H9 (cell line): ENCODE measurements at regions not wholly inside any gene's neighbourhood (a gene's known extent, or its start where the extent isn't known, plus 50 kb on each side); places are given as distances from the start of the nearest gene placed in this dataset.

Source experiments
- DNase-seq: peaks from one replicate; pipeline ENCODE4 v3.0.0-alpha.2; 2017
- H2AFZ ChIP-seq: one replicate; pipeline ENCODE4 v1.6.1; 2013; ENCODE audit warnings: mild to moderate bottlenecking, low read length, control low read depth, moderate library complexity
- H2AK5ac ChIP-seq: 2 replicates; pipeline ENCODE4 v1.6.1; 2013; ENCODE audit warnings: low read length, control low read depth, mixed read lengths; ENCODE audit not compliant: insufficient read length
- H2BK120ac ChIP-seq: one replicate; pipeline ENCODE4 v1.6.1; 2013; ENCODE audit warnings: low read depth, mild to moderate bottlenecking, low read length, control low read depth, inconsistent platforms; ENCODE audit not compliant: poor library complexity, severe bottlenecking
- H2BK12ac ChIP-seq: 2 replicates; pipeline ENCODE4 v1.6.1; 2013; ENCODE audit warnings: low read length, control low read depth, mixed read lengths, low read depth; ENCODE audit not compliant: insufficient read length
- H2BK15ac ChIP-seq: 2 replicates; pipeline ENCODE4 v1.6.1; 2013; ENCODE audit warnings: low read depth, low read length, control low read depth
- H2BK20ac ChIP-seq: one replicate; pipeline ENCODE4 v1.6.1; 2013; ENCODE audit warnings: low read depth, mild to moderate bottlenecking, low read length, control low read depth, inconsistent platforms; ENCODE audit not compliant: poor library complexity, severe bottlenecking
- H2BK5ac ChIP-seq: 2 replicates; pipeline ENCODE4 v1.6.1; 2013; ENCODE audit warnings: low read length, control low read depth, mixed read lengths; ENCODE audit not compliant: insufficient read length
- H3K14ac ChIP-seq: 2 replicates; pipeline ENCODE4 v1.6.1; 2013; ENCODE audit warnings: low read length, control low read depth; ENCODE audit not compliant: insufficient read depth
- H3K18ac ChIP-seq: 2 replicates; pipeline ENCODE4 v1.6.1; 2013; ENCODE audit warnings: low read depth, mild to moderate bottlenecking, mixed read lengths, low read length, control low read depth; ENCODE audit not compliant: insufficient read length
- H3K23ac ChIP-seq: 2 replicates; pipeline ENCODE4 v1.6.1; 2013; ENCODE audit warnings: low read length, control low read depth, mixed read lengths, low read depth; ENCODE audit not compliant: insufficient read length
- H3K23me2 ChIP-seq: 2 replicates; pipeline ENCODE4 v1.6.1; 2013; ENCODE audit warnings: low read depth, mild to moderate bottlenecking, mixed read lengths, low read length, control low read depth; ENCODE audit not compliant: insufficient read length, poor library complexity, severe bottlenecking
- H3K27ac ChIP-seq: 2 replicates; pipeline ENCODE4 v1.5.1; 2013; ENCODE audit warnings: low read length, control low read depth, mixed read lengths, low read depth; ENCODE audit not compliant: insufficient read length
- H3K27me3 ChIP-seq: 2 replicates; pipeline ENCODE4 v1.6.1; 2013; ENCODE audit warnings: low read length, control low read depth, inconsistent platforms; ENCODE audit not compliant: insufficient read depth
- H3K4ac ChIP-seq: 2 replicates; pipeline ENCODE4 v1.6.1; 2013; ENCODE audit warnings: low read depth, mild to moderate bottlenecking, control low read depth, inconsistent platforms, low read length, moderate library complexity
- H3K4me1 ChIP-seq: 2 replicates; pipeline ENCODE4 v1.6.1; 2013; ENCODE audit warnings: low read length, control low read depth, inconsistent platforms; ENCODE audit not compliant: insufficient read depth
- H3K4me2 ChIP-seq: 2 replicates; pipeline ENCODE4 v1.6.1; 2013; ENCODE audit warnings: low read length, control low read depth, mixed read lengths; ENCODE audit not compliant: insufficient read length, insufficient read depth
- H3K56ac ChIP-seq: 2 replicates; pipeline ENCODE4 v1.6.1; 2013; ENCODE audit warnings: low read depth, mild to moderate bottlenecking, mixed read lengths, low read length, control low read depth; ENCODE audit not compliant: insufficient read length
- H3K79me1 ChIP-seq: 2 replicates; pipeline ENCODE4 v1.6.1; 2013; ENCODE audit warnings: low read depth, mild to moderate bottlenecking, moderate library complexity, low read length, control low read depth, inconsistent platforms; ENCODE audit not compliant: insufficient read depth, poor library complexity, severe bottlenecking
- H3K79me2 ChIP-seq: 2 replicates; pipeline ENCODE4 v1.6.1; 2013; ENCODE audit warnings: low read length, control low read depth, inconsistent platforms; ENCODE audit not compliant: insufficient read depth
- H3K9ac ChIP-seq: 2 replicates; pipeline ENCODE4 v1.6.1; 2013; ENCODE audit warnings: low read length, control low read depth, mixed read lengths; ENCODE audit not compliant: insufficient read length; ENCODE audit errors: extremely low read depth
- H3K9me3 ChIP-seq: one replicate; pipeline ENCODE4 v1.6.1; 2013; ENCODE audit warnings: low read depth, low read length, inconsistent platforms; ENCODE audit not compliant: control insufficient read depth
- H3T11ph ChIP-seq: one replicate; pipeline ENCODE4 v1.6.1; 2013; ENCODE audit warnings: mild to moderate bottlenecking, low read length, control low read depth, inconsistent platforms
- H4K20me1 ChIP-seq: one replicate; pipeline ENCODE4 v1.6.1; 2013; ENCODE audit not compliant: control insufficient read depth, insufficient read length, insufficient read depth
- H4K5ac ChIP-seq: 2 replicates; pipeline ENCODE4 v1.6.1; 2013; ENCODE audit warnings: low read depth, mild to moderate bottlenecking, mixed read lengths, low read length, control low read depth; ENCODE audit not compliant: insufficient read length
- H4K8ac ChIP-seq: replicated peaks from 2 replicates; pipeline ENCODE4 v1.6.1; 2013; ENCODE audit warnings: low read length, control low read depth, mixed read lengths, low read depth; ENCODE audit not compliant: insufficient read length
- H4K91ac ChIP-seq: 2 replicates; pipeline ENCODE4 v1.6.1; 2013; ENCODE audit warnings: low read depth, mild to moderate bottlenecking, moderate library complexity, mixed read lengths, low read length, control low read depth; ENCODE audit not compliant: insufficient read length
- H3K27ac Mint-ChIP-seq, 3 experiments: 2 replicates in 2 of 3; 3 replicates in 1 of 3; pipeline ENCODE4 v1.8.0; 2020 to 2021; ENCODE audit warnings: mixed read lengths in 3 of 3, mild to moderate bottlenecking in 1 of 3, moderate library complexity in 1 of 3
- H3K27me3 Mint-ChIP-seq: 2 replicates; pipeline ENCODE4 v1.8.0; 2021; ENCODE audit warnings: low read depth, mild to moderate bottlenecking, moderate library complexity, mixed read lengths
- H3K36me3 Mint-ChIP-seq, 3 experiments: 2 replicates in 2 of 3; 3 replicates in 1 of 3; pipeline ENCODE4 v1.8.0; 2020 to 2021; ENCODE audit warnings: low read depth in 3 of 3, mixed read lengths in 3 of 3; ENCODE audit not compliant: insufficient read depth in 1 of 3
- H3K4me1 Mint-ChIP-seq, 2 experiments: 2 replicates each; pipeline ENCODE4 v1.8.0; 2020; ENCODE audit warnings: mixed read lengths in 2 of 2
- H3K4me3 Mint-ChIP-seq, 2 experiments: 2 replicates in 1 of 2; 3 replicates in 1 of 2; pipeline ENCODE4 v1.8.0; 2020 to 2021; ENCODE audit warnings: mild to moderate bottlenecking in 2 of 2, mixed read lengths in 2 of 2, moderate library complexity in 1 of 2
- H3K9me3 Mint-ChIP-seq, 2 experiments: 2 replicates in 1 of 2; 3 replicates in 1 of 2; pipeline ENCODE4 v1.8.0; 2020; ENCODE audit warnings: mild to moderate bottlenecking in 2 of 2, mixed read lengths in 2 of 2, moderate library complexity in 1 of 2
- WGBS: extraction: QIAGEN DNeasy Blood & Tissue Kit; methylation state at CpG from one replicate; pipeline ENCODE4 v1.1.7; 2013; ENCODE audit warnings: missing lambda C conversion rate, low lambda C conversion rate, mixed read lengths; ENCODE audit not compliant: insufficient read length; ENCODE audit errors: extremely low coverage; 5-methylcytosine and 5-hydroxymethylcytosine counted together
- TF ChIP-seq, protein P1 (sequence below): fragments of 200-600 bp; sonication (generic); conservative IDR thresholded peaks from 3 replicates; pipeline ENCODE4 v1.8.0; 2021; ENCODE audit warnings: antibody characterized with exemption, mild to moderate bottlenecking

DNA sequence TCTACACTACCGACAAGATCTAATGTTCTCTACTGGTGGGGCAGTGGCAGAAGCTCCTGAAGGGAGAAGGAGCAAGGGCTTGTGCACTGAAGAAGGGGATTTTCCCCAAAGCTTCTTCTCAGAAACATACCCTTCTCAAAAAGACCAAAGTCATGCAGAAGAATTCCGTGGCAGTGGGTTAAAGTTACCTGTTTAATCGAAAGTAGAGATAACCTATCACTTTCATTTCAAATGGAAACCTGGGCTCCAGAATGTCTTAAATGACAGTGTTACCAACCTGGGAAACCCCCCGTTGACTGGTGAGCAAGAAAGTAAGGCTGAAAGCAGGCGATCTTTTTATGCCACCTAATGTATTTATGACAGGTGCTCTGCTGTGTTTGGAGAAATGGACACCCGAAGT, 92.5 kb upstream of the TEX13D start:
- H2BK5ac ChIP-seq, result no peak overlapping the region
- no peak overlapping the region for H4K8ac ChIP-seq
- H3T11ph ChIP-seq, result no peak overlapping the region
- H3K56ac ChIP-seq, result no peak overlapping the region
- H3K9ac ChIP-seq, result no peak overlapping the region
- no peaks in the 10 kb centered on the region for H3K4me1 ChIP-seq
- Mint-ChIP-seq H3K36me3 (no peaks in the 10 kb centered on the region), H3K4me3 (no peak overlapping the region), H3K9me3 (peaks cover 1 to 7% of the 10 kb centered on the region in 2 experiments; a peak in 4 of 5 replicates), H3K4me1 (peaks cover 8 to 19% of the 10 kb centered on the region in 2 experiments), H3K27ac (no peak overlapping the region), H3K27me3 (peaks cover 35% of the 10 kb centered on the region)
- no peak overlapping the region for H3K23ac ChIP-seq
- H3K18ac ChIP-seq, result no peak overlapping the region
- H2BK15ac ChIP-seq, result no peak overlapping the region
- H3K14ac ChIP-seq, result no peak overlapping the region
- H2AFZ ChIP-seq, result no peak overlapping the region
- no peak overlapping the region for H2AK5ac ChIP-seq
- H2BK120ac ChIP-seq, result no peak overlapping the region
- DNase-seq, result no peak
- peaks cover 10% of the 10 kb centered on the region for H3K9me3 ChIP-seq
- H3K4me2 ChIP-seq, result no peak overlapping the region
- no peaks in the 10 kb centered on the region for H3K79me1 ChIP-seq
- H4K91ac ChIP-seq, result no peak overlapping the region
- H3K27me3 ChIP-seq, result no peaks in the 10 kb centered on the region
- TF ChIP-seq, protein P1, sequence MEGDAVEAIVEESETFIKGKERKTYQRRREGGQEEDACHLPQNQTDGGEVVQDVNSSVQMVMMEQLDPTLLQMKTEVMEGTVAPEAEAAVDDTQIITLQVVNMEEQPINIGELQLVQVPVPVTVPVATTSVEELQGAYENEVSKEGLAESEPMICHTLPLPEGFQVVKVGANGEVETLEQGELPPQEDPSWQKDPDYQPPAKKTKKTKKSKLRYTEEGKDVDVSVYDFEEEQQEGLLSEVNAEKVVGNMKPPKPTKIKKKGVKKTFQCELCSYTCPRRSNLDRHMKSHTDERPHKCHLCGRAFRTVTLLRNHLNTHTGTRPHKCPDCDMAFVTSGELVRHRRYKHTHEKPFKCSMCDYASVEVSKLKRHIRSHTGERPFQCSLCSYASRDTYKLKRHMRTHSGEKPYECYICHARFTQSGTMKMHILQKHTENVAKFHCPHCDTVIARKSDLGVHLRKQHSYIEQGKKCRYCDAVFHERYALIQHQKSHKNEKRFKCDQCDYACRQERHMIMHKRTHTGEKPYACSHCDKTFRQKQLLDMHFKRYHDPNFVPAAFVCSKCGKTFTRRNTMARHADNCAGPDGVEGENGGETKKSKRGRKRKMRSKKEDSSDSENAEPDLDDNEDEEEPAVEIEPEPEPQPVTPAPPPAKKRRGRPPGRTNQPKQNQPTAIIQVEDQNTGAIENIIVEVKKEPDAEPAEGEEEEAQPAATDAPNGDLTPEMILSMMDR, result no peak
- no peak overlapping the region for H3K4ac ChIP-seq
- WGBS, result no CpG with 5 or more reads among the region's 6 CpGs
- H3K27ac ChIP-seq, result no peak overlapping the region
- no peaks in the 10 kb centered on the region for H3K79me2 ChIP-seq
- no peak overlapping the region for H2BK12ac ChIP-seq
- no peaks in the 10 kb centered on the region for H4K20me1 ChIP-seq
- H2BK20ac ChIP-seq, result no peak overlapping the region
- H4K5ac ChIP-seq, result no peak overlapping the region
- H3K23me2 ChIP-seq, result no peaks in the 10 kb centered on the region
